IPS DF 4.7 (cell line): ENCODE measurements at regions not wholly inside any gene's neighbourhood (a gene's known extent, or its start where the extent isn't known, plus 50 kb on each side); places are given as distances from the start of the nearest gene placed in this dataset.

Experiments
- DNase-seq: peaks from one replicate; pipeline ENCODE4 v3.0.0-alpha.2; 2013; ENCODE audit warnings: low spot score; ENCODE audit errors: extremely low read depth

DNA sequence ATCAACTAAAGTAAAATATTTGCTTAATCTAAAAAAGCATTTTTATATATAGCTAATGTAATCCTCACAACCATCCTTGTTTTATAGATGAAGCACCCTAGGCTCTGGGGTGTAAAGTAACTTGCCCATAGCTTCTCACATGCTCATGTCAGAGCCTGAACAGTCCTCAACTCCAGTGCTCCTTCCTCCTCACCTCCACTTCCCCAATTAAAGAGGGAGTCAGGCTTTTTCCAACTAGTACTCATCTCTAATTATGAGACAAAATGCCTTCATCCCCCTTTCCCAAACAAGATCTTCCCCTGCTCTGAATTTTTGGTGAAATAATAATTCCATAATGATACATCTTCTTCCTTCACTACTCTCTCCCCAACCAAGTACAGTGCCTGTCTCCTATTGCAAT is 290.8 kb upstream of the PRDM1 start:
- no peak for DNase-seq

DNA sequence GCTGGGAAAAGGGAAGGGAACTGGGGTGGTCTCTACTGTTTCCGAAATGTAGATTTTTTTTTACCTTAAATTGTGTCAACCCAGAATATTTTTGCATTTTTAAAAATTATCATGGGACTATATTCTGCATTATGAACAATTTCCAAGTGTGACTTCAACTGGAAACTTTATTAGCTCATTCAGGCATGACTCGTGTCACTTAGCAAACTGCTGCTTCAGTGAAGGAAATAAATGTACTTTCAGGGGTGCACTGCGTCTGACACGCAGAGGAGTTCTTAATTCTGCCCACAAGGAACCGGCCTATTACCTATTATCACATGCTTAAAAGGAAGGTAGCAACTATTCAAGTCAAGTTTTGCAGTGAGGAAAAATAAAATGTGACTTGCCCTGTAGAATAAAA is 291.3 kb upstream of the PRDM1 start:
- DNase-seq, result no peak

DNA sequence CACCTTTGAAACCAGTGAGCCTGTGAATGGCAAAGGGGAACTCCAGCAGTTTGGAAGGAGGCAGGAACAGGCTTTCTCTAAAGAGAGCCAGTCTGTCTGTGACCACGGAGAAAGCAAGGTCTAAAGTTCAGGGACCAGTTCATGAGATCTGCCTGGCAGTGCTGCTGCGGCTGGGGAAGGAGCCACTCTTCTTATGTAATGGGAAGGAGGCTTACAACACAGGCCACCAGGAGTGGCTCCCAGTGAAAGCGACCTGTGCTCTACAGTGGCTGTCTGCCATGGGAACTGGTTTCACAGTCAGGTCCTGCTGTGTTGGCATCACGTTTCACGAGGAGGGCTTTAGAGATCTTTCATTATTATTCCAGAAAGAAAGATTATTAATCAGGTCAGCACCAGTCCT is 291.9 kb upstream of the PRDM1 start:
- no peak for DNase-seq

DNA sequence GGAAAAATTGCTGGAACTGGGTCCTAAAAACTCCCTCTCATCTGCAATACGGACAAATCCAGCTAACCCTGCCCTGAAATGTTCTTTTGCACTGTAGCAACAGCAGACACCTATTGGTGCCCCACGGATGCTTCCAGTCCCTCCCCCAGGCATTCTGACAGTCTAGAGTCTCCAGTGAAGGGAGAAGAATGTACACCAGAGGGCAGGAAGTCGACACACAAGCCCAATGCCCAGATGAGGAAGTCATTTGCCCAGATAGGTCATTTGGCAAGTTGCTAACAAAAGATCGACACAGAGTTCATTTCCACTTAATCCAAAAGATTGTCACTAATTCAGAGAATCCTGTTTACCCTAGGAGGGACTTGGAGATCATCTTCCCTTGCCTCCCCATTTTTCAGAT is 293.0 kb upstream of the PRDM1 start:
- no peak for DNase-seq

DNA sequence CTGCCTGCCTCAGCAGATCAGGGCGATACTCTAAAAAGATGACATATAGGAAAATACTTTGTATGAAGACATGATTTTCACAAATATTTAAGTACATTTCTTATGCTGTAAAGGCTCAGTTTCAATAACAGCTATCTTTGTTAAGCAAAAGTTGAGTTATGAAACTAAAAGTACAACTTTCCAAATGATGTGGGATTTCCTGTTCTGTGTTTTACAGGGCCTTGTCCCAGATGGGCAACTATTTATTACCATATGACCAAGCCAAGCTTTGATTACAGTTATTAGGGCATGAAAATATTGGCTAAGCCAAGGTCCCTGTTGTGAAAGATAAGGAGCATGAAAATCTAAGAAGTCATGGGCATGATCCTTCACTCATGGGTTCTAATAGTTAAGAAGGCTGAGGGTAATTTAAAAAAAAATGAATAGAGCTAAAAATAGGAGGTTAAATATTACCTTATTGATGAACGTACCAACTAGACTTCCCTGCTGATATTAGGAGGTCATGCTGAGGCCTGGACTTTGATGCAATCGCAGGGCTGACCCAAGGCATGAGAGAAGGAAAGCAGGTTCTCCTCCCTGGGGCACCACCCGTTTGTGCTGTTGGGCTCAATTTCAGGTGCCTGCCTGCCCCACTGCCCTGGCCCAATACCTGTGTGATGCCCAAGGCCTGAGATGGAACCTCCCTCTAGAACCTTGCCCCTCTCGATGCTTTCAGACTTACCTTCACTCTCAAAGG is 294.4 kb upstream of the PRDM1 start:
- DNase-seq, result no peak

DNA sequence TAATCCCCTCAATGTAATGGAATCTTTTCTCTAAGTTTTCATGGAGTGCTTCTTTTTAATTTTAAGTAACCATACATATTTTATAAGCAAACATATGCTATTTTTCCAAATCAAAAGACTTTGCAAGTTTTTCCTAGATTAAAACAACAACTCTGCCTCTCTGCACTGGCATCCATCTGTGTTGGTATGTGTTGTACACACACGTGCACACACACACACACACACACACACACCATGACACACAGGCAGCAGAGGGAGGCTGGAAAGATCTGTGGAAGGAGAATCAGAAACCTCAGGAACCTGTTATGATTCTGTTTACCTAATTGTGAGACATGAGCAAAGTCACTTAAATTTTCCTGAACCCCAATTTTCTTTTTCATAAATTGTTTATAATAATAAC is 295.0 kb upstream of the PRDM1 start:
- no peak for DNase-seq

DNA sequence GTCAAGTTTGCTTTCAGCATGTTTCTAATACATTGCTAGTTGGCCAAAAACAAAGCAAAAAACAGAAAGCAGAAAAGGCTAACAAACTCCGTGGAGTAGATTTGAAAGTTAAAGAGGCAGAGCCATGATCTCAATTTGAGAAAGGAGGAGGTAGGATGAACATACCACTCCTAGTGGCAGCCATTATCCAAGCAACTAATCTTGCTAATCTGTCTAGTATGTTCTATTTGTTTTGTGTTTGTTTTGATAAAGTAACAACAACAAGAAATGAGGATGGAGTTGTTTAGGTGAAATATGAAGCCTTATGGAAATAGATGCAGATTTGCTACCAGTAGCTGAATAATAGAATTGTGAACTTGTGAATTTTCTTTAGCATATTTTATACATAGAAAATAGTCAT is 295.5 kb upstream of the PRDM1 start:
- no peak for DNase-seq

DNA sequence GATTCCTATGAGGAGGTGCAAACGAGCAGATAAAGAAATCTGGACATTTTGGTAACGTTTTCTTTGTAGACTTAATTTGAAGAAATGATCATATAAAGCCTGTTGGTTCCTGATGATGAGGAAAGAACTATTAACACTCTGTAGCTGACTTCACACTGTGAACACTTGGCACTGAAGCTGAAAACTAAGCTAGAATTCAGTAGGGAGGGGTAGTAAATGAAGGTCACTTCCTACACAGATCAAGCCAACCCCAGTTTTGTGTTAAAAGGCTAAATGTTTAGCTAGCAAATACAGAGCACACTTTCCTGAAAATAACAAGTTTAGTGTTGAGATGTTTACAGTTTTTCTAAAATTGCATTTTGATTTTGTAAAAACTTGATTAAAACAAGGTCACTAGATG is 296.2 kb upstream of the PRDM1 start:
- DNase-seq, result no peak

DNA sequence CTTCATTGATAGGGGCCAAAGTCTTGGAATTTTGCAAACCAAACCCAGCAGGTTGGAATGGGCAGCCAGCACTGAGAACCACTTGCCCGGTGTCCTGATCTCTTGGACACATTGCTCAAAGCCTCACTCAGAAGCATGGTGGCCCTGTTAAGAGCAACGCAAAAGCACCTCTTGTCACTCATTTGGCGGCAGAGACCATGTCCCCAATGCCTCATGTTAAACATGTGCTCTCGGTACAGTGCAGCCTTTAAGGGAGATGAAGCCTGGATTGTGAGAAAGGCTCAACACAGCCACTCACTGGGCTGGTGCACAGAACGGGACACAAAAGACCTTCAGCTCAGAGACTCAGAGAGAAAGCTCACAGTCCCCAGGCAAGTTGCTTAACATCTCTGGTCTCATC is 298.4 kb upstream of the PRDM1 start:
- DNase-seq, result no peak

DNA sequence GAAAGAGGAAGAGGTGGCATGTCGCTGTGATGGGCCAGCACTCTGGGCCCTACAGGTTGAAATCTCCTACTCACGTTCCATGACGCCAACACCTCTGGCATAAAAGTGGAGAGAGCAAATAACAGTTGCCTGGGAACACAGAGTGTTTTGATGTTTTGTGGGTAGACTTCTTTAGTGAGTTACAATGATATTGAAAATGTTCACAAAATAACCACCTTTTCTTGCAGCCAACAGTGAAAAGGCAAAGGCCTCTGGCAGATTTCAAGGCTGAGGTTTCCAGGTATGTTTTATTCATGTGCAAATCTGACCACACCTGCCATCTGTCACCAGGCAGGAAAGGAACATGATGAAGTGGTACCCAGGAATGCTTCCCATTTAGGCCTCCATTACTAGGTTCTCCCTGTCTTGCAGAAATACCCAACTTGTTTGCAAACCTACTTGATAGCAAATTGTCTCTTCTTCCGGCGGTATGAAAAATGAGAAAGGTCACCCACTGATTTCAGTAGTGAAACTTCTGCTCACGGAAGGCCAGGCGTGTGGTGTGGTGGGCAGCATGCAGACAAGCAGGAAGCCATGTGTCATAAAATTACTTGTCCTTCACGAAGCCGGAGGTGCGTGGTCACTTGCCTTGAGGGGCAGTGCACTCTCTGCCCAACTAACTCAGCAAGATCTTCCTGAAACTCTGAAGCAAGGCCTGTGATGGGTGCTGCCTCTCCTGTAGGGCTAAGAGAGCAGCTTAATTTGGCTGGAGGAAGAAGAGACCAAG is 299.1 kb upstream of the PRDM1 start:
- DNase-seq, result no peak

DNA sequence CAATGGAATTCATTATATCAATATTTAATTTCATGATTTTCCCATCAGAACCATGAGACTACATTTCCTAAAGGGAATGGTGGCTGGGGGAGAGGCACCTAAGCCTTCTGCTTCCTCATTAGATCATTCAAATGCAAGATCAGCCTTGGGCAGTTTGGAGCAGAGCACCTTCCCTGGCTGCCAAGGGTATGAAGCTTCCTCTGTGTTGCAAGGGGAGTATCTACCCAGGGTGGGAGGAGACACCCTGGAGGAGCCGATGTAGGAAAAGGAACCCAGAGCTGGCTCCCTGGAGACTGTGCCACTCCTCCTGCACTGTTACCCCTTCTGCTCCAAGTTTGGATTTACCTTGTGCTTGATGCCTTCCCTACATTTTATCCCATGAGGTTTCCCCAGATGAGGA is 299.7 kb upstream of the PRDM1 start:
- no peak for DNase-seq

DNA sequence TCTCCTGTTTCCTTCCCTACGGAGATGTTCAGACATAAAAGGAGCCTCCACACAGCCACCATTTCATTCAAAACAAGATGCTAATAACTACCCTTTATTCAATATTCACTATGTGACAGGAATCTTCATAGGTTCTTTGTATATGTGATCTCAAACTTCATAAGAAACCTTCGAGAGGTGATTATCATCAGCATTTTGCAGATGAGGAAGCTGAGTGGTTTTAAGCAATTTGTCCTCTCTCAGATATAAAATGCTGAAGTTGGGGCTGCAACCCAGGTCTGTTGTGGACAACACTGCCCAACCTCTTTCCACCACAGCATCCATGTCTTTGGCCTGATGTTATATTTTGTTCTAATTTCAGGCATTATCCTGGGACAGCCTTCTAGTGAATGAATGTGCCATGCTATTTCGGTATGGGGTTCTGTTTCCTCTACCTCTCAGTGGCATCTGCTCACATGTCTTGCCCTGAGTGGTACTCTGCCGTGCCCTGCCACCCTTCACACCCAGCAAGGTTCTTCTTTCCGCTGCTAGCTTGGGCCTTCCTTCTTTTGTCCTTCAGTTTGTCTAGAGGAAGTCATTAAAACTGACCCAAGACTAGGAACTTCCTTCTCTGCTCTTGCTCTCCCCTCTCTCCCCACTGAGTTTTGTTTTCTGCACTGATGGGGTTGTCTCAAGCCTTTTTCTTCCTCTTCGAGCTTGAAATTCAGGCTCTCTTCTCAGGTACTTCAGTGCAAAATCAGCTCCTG is 300.9 kb upstream of the PRDM1 start:
- no peak for DNase-seq

DNA sequence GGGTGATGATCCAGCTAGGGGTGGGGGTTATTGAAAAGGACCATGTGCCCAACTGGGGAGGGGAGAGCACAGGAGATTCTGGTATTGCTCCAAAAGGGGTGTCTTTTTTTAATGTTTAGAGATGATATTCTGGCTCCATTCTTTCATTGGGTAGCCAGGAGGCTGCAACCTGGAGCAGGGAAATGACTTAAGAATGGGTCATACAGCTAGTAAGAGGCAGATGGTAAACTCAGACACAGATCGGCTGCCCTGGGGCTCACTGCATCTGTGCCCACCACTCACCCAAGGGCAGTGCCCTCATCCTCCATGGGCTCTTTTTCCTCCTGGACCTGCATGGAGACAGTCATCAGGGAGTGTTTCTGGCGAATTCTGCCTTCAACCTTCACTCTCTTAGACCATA is 302.0 kb upstream of the PRDM1 start:
- no peak for DNase-seq

DNA sequence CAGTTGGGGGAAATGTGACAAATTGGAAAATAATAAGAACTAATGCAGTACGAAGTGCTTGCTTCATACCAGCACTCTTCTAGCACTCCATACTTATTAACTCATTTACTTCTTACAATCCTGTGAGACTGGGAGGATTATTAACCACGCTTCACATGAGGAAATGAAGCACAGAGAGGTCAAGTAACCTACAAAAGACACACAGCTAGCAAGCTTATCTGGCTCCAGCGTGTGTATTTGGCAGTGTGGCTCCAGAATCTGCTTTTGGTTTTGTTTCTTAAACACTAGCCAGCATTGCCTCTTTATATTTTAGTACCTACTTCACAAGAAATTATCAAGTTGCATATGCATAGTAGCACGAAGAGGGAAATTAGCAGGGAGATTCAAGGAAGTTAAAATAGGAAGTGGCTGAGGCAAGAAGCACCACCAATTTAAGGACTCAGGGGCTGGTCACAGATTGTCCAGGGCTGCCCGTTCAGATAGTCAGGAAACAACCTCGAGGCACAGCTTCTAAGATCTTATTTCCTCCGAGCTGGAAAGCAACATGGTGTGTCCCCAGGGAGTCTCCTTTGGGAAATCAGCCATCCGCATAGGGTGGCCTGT is 302.7 kb upstream of the PRDM1 start:
- DNase-seq, result no peak

DNA sequence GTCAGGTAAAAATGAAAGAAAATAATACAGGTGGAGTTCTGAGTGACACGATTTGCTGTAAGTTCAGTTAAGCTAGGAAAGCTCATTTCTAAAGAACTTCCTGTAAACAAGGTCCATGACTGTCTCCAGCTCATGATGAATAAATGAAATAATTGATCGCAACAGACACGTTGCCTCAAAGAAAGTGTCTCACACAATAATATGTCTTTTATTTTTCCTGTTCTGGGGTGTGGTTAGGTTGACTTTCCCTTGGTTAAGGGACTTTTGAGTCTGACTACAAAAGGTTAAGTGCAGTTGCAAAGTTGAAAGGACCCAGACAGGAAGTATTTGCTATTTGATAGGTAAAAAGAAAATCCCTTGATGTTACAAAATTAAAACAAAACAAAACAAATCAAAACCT is 304.2 kb upstream of the PRDM1 start:
- DNase-seq, result no peak

DNA sequence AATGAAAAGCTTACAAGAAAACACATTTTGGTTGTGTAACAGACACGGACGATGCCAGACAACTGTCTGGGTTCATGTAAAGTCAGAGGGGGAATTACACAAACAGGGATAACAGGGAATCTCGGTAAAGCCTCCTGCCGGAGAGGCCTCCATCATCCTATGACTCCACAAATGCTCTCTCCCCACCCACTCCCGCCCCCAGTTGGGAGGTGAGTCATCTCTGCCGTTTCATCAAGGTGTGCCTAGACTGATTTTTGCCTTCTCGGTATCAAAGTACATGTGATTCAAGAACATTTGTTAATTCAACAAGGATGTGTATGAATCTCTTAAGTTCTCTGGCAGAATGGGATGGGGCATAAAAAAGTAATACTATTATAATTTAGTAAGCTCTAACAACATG is 304.9 kb upstream of the PRDM1 start:
- DNase-seq, result no peak

DNA sequence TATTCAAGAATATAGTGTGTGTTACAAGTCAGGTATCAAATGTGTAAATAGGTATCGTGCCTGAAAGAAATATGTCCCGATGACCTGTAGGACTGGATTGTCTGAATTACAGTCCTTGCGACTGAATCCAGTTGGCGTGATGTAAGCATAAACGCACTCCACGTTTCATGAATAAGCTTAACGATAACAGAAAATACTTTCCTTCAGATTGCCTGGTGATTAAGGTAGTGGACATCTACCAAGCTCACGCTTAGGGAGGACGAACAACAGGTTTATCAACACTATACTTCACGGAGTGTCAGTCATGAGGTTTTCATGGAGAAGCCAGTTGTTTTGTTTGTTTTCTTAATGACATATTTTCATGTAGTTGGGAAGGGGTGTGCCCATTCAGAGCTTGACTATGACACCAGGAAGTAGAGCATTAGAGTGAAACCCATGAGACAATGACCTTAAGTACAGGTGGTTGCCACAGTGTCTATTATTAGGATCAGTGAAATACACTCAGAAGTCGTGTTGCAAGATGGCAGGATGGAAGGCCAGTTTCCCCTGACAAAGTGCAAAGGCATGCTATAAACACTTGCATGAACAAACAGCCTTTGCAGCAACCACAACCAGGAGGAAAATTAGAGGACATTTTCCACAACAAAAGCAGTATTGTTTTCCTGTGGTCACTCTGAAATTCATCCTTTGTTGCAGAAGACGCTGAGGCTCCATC is 305.8 kb upstream of the PRDM1 start:
- DNase-seq, result no peak

DNA sequence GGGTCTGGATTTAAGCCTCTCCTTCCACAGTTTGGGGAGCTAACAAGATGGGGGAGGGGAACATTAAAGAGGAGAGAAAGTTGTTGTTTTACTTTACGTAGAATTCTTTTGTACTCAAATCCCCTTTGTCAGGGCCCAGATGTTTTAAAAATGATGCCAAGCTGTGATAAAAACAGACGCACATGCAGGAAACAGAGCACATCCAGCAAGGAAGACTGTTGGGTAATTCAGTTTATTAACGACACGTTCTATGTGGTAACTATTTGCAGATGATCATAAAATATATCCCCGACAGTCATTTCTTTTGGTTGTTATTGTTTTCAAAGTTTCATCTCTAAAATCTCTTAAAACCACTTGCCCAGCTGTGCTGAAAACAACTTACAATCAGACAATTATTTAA is 307.0 kb upstream of the PRDM1 start:
- DNase-seq, result no peak

DNA sequence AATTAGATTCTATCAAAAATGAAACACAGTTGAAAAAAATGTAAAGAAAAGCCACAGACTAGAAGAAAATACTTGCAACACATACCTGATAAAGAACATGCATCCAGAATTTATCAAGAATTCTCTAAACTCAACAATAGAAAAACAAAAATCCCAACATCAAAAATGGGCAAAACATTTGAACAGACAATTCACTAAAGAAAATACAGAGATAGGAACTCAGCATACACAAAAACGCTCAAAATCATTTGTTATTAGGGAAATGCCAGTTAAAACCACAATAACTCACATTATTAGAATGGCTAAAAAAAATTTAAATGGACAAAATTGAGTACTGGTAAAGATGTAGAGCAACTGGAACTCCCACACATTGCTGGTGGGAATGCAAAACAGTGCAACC is 311.0 kb upstream of the PRDM1 start:
- DNase-seq, result no peak

DNA sequence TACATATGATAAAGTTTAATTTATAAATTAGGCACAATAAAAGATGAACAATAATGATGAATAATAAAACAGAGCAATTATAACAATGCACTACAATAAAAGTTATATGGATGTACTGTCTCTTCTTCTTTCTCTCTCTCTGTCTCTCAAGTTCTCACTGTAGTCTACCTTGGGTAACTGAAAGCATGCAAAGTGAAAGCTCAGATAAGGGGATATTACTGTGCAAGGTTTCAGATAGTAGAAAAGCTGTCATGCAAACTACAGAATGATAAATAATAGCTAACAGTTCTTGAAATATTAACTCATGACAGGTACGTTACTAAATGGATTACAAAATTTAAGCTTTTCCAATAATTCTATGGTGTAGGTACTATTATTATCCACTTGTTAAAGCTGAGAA is 311.9 kb upstream of the PRDM1 start:
- DNase-seq, result no peak

DNA sequence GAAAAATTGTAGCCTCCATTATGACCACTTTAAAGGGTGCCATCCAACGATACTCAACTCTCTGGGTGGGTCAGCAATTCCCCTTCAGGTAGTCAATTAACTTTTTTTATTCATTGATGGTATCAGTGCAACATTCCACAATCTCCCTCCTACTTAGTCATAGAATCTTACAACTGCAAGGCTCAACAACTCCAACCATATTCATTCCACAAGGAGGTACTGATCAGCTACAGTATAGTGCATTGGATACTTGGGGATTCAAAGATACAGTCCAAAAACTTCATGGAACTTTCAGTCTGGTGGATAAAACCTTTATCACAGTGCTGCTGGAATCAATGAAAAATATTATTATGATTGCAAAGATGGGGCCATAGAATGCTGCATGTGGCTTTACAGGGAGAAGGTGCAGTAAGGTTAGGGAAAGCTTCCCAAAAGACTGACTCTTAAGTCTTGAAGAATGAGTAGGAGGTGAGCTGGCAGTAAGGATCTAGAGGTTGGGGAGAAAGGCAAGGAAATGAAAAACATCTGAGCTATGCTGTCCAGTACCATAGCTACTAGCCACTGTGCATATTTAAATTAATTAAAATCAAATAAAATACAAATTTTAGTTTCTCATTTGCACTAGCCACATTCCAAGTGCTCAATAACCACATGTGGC is 314.7 kb upstream of the PRDM1 start:
- no peak for DNase-seq
